ENCODE measurements at regions not wholly inside any gene's neighbourhood (a gene's known extent, or its start where the extent isn't known, plus 50 kb on each side); places are given as distances from the start of the nearest gene placed in this dataset.
A peak's percentile ranks its signal among the peaks of the same experiment; 100 is the strongest.

DNA sequence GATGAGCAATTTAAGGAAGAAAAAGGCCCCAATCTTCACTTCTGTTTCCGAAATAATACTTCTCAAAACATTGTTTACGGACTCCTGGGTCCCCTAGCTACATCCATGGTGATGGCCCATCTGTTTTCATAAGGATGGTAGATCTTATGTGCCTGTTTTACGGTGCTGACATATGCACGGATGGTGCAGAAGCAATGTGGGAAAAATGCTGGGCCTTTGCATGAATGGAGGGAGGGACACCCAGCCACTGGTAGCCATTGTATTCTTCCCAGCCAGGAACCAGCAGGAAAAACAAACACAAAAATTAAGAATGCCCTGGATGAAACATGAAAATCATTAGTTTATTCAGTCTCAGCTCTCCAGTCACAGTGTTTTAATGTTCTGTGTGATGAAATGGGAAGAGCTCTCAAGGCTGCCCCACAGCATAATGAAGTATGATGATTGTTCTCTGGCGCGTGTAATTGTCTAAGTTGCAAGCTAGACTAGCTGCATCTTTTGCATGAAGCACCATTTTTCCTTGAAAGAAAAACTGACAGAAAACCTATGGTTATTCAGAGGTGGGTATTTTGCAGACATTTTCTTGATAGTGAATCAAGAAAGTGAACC is 1201.1 kb upstream of the SLC10A2 start:
- no peaks in the 10 kb centered on the region for H3K36me3 ChIP-seq (replicated peaks)
- H3K4me3 ChIP-seq (ENCODE audit: low read depth, low read length) = no peak overlapping the region
- H3K27ac ChIP-seq = no peak overlapping the region
- no peak for DNase-seq
- TF ChIP-seq, protein P1, sequence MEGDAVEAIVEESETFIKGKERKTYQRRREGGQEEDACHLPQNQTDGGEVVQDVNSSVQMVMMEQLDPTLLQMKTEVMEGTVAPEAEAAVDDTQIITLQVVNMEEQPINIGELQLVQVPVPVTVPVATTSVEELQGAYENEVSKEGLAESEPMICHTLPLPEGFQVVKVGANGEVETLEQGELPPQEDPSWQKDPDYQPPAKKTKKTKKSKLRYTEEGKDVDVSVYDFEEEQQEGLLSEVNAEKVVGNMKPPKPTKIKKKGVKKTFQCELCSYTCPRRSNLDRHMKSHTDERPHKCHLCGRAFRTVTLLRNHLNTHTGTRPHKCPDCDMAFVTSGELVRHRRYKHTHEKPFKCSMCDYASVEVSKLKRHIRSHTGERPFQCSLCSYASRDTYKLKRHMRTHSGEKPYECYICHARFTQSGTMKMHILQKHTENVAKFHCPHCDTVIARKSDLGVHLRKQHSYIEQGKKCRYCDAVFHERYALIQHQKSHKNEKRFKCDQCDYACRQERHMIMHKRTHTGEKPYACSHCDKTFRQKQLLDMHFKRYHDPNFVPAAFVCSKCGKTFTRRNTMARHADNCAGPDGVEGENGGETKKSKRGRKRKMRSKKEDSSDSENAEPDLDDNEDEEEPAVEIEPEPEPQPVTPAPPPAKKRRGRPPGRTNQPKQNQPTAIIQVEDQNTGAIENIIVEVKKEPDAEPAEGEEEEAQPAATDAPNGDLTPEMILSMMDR (IDR thresholded peaks at IDR 0.05; ENCODE audit: low read depth, low read length, missing control alignments) = no peak
- in situ Hi-C loops (cut with HindIII; ENCODE audit: low pct_ligation_motif_present, low sequenced_read_pairs) = no loop called here
- H3K27me3 ChIP-seq (replicated peaks) = no peaks in the 10 kb centered on the region

DNA sequence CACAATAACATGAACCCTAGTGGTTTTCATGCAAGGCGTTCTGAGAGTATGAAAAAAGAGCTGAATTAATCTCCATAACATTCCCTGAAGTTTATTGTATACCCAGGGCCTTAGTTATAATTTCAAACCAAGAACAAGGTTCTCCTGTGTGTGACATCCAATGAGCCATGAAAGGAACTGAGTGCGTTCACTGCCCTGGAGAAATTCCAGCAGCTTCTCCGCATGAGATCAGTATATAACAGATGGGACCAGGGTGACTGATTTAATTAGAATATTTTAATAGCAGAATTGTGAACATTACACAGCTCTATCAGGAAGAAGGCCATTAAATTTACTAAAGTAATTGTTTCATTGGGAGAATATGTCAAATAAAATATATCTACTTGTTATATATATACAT is 1190.5 kb upstream of the SLC10A2 start:
- Histone ChIP-seq H3K27me3 (replicated peaks) (no peaks in the 10 kb centered on the region), H3K27ac (no peak overlapping the region), H3K36me3 (replicated peaks) (no peaks in the 10 kb centered on the region), H3K4me3 (ENCODE audit: low read depth, low read length) (no peak overlapping the region)
- no peak for DNase-seq
- TF ChIP-seq, protein P1 (IDR thresholded peaks at IDR 0.05; ENCODE audit: low read depth, low read length, missing control alignments) = no peak
- in situ Hi-C loops (cut with HindIII; ENCODE audit: low pct_ligation_motif_present, low sequenced_read_pairs) = no loop called here

DNA sequence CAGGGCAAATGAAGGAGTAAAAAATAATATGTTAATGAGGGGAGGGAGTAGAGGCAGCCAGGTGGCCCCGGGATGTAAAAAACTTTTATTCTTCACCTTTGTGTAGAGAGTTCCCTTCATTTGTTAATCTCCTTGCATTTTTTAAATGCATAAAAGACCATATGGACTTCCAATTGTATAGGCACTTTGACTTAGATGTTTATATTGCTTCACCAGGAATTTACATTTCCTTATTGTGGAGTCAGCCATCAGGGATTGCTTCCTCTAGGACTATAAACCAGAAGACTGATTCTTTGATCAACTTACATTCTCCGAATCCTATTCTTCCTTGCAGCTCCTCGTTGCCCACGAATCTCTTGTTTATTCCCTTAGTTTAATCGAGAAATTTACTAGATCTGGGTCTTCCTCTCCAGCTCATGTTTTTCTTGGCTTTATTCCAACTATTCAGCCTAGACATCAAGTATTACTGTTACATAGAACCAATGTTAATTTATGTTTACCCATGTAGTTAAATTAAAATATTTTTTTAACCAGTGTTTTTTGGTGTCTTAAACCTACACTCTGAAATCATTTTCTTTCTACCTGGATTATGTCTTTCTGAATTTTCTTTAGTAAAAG is 1187.0 kb upstream of the SLC10A2 start:
- TF ChIP-seq, protein P1 (IDR thresholded peaks at IDR 0.05; ENCODE audit: low read depth, low read length, missing control alignments) = no peak
- Histone ChIP-seq H3K4me3 (ENCODE audit: low read depth, low read length) (no peak overlapping the region), H3K27ac (no peak overlapping the region), H3K36me3 (replicated peaks) (no peaks in the 10 kb centered on the region), H3K27me3 (replicated peaks) (no peaks in the 10 kb centered on the region)
- peak; percentile 1 for DNase-seq
- in situ Hi-C loops (cut with HindIII; ENCODE audit: low pct_ligation_motif_present, low sequenced_read_pairs) = no loop called here

DNA sequence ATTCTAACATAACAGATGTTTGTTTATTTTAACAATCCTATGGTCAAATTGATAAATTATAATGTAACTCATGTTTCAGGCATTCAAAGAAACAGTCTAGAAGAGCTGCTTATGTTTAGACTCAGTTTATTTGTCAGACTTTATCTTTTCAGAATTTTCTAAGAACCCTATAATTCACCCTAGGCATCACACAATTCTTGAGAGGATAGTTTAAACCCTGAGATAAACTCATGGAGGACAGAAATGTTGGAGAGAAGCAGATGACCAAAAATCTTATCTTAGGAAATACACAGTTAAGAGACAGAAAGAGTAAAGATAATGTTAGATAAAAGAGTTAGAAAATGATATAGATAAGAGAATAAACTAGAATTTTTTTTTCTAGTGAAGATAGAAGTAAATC is 1185.7 kb upstream of the SLC10A2 start:
- Histone ChIP-seq H3K4me3 (ENCODE audit: low read depth, low read length) (no peak overlapping the region), H3K36me3 (replicated peaks) (no peaks in the 10 kb centered on the region), H3K27ac (no peak overlapping the region), H3K27me3 (replicated peaks) (no peaks in the 10 kb centered on the region)
- in situ Hi-C loops (cut with HindIII; ENCODE audit: low pct_ligation_motif_present, low sequenced_read_pairs) = no loop called here
- DNase-seq = no peak
- TF ChIP-seq, protein P1 (IDR thresholded peaks at IDR 0.05; ENCODE audit: low read depth, low read length, missing control alignments) = no peak

DNA sequence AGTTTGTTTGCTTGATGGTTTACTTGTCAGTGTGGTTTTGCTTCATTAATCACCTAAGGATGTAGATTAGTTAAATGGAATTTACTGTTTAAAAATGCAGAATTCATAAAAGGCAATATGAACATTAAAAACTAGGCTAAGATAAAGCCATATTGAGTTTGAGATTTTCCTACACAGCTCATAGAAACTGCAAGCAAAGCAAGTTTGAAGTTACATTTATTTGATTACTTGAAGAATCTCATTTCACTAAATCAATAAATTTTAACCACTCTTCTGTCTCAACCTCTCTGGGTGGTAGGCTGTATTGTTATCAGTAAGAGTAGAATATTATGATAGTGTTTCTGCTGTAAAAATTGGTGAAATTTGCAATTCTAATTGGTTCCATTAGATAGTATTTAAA is 1180.7 kb upstream of the SLC10A2 start:
- no peak for DNase-seq
- Histone ChIP-seq H3K36me3 (replicated peaks) (no peaks in the 10 kb centered on the region), H3K4me3 (ENCODE audit: low read depth, low read length) (no peak overlapping the region), H3K27me3 (replicated peaks) (no peaks in the 10 kb centered on the region), H3K27ac (no peak overlapping the region)
- TF ChIP-seq, protein P1 (IDR thresholded peaks at IDR 0.05; ENCODE audit: low read depth, low read length, missing control alignments) = no peak
- in situ Hi-C loops (cut with HindIII; ENCODE audit: low pct_ligation_motif_present, low sequenced_read_pairs) = no loop called here

Measured in brain microvascular endothelial cell (primary cell).